ENCODE measurements at regions not wholly inside any gene's neighbourhood (a gene's known extent, or its start where the extent isn't known, plus 50 kb on each side); places are given as distances from the start of the nearest gene placed in this dataset.
"Not testable (repeated sequence)": the region's sequence is repeated elsewhere in the genome, so short reads cannot be mapped to it uniquely, and the experiment has no call there.

- intact Hi-C loops (cut with DNase I), result no loop called here
- no peak for DNase-seq (ENCODE audit: low spot score)
Measured at GRCh38 chr12:33587784-33588712, 148.4 kb upstream of the SYT10 start.

- no peak for DNase-seq (ENCODE audit: low spot score)
- intact Hi-C loops (cut with DNase I), result no loop called here
Measured at GRCh38 chr12:33588725-33589405, 149.2 kb upstream of the SYT10 start.

GRCh38 chr12:33589576-33590114 lies 150.0 kb upstream of the SYT10 start:
- intact Hi-C loops (cut with DNase I), result no loop called here
- no peak for DNase-seq (ENCODE audit: low spot score)

DNA sequence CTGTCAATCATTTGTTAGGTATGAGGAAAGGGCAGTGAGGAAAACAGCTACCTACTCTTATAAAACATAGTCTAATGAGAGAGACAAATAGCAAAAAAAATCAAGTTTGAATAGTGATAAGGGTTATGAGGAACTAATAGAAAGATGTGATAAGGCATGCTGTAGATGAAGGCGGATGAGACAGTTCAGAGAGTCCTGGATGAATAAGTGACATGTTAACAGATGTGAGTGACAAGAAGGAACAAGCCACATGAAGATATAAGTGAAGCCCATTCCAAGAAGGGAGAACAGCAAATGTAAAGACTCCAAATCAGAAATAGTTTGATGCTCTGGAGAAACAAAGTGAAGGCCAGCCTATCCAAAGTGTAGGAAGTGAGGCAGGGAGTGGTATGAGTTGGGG lies 154.1 kb upstream of the SYT10 start:
- intact Hi-C loops (cut with DNase I), result no loop called here
- DNase-seq (ENCODE audit: low spot score), result no peak

DNA sequence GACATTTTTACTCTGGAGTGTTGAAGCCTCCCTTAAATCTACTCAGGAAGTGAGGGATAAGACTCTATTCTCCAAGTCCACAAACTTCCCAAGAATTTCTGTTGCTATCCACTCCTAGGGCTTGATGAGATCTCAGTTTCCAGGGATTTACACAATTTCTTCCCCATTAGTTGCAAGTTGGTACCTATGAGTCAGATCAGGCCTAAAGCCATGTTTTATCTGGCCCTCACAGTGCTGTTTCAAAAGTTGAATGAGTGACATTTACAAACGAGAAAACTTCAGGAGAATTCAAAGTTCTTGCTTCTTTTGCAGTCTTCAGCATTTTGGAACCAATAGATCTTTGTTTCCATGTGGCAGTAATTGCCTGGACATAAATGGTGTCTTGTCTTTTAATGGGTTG lies 156.4 kb upstream of the SYT10 start:
- no peak for DNase-seq (ENCODE audit: low spot score)
- intact Hi-C loops (cut with DNase I), result no loop called here

DNA sequence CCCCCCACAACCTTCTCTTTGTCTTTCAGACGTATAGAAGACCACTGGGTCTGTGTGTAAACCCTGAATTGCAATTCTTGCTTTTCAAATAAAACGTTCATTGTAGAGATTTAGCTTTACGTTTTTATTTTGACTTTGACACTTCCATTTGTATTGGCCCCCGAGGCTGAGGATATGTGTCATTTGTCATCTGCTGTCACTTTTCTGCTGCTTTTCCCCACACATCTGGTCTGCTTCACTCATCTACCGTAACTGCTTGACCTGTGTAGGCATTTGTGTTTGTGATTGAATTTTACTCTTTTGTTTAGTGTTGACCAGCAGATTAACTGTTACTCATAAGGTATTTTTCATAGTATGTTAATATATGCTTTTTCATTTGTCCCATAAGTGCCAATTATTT lies 157.2 kb upstream of the SYT10 start:
- intact Hi-C loops (cut with DNase I), result no loop called here

DNA sequence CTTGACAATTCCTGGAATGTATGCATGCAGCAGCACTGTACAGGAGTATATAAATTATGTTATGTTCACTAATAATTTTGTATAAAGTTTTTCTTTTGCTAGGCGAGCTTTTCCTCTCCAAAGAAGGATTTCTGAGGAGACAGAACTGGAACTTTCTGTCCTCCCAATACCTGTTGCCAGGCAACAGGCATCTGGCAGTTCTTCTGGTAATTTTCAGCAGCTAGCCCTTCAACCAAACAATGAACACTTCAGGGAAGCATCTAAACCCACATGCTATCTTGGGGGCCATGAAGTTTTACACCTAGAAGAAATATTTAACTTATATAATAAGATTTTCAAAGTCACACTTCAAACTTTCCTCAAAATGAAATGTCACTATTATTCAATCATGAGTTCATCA lies 162.9 kb upstream of the SYT10 start:
- DNase-seq (ENCODE audit: low spot score), result no peak
- intact Hi-C loops (cut with DNase I), result no loop called here

More for the DNA sequence above, 157.2 kb upstream of the SYT10 start:
- no peak for DNase-seq (ENCODE audit: low spot score)

DNA sequence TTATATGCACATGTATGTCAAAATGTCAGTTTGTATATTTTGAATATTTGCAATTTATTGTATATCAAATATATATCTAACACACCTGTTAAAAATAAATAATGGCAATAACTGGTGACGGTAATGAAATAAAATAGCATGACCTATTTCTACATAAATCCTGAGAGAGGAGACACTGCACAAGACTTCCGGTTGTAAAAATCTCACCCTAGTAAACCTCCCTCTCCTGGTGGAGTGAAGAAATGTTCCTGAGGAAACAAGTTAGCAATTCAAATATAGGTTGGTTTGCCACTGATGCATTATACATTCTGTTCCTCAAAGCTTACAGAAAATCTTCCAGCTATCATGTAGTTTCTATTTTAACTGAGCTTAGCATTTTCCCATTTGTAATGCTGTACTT lies 166.1 kb upstream of the SYT10 start:
- intact Hi-C loops (cut with DNase I), result no loop called here
- DNase-seq (ENCODE audit: low spot score), result no peak

- DNase-seq (ENCODE audit: low spot score), result no peak
- intact Hi-C loops (cut with DNase I), result loop anchor here in 1 of 2 donors (10.0 kb wide), 1 partner anchor 665 kb away; no protein-coding TSS in a partner anchor
Measured at GRCh38 chr12:33609910-33610309, 170.3 kb upstream of the SYT10 start.

DNA sequence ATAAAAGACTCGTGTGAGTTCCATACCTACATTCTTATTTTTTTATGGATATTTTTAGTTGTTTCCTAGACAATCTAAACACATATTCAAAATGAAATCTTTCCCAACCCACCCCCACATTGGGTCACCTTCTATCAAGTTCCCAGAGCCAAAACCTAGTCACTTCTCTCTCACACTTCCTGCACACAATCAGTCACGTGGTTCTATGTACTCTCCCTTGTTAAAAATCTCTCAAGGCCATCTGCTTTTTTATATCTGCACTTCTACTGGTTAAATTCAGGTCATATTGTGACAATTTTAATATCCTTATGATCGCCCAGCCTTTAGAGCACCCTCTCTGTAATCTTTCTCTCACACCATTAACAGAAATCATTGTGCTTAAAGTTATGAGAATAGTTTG lies 175.0 kb upstream of the SYT10 start:
- no peak for DNase-seq (ENCODE audit: low spot score)

DNA sequence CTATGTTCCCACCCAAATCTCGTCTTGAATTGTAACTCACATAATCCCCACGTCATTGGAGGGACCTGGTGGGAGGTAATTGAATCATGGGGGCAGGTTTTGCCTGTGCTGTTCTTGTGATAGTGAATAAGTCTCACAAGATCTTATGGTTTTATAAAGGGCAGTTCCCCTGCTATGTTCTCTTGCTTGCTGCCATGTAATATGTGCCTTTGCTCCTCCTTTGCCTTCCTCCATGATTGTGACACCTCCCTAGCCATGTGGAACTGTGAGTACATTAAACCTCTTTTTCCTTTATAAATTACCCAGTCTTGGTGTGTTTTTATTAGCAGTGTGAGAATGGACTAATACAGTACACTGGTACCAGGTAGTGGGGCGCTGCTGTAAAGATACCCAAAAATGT lies 177.6 kb upstream of the SYT10 start:
- intact Hi-C loops (cut with DNase I), result loop anchor here in 1 of 2 donors (10.0 kb wide), 1 partner anchor 658 kb away; no protein-coding TSS in a partner anchor
- no peak for DNase-seq (ENCODE audit: low spot score)

More for the DNA sequence above, 175.0 kb upstream of the SYT10 start:
- intact Hi-C loops (cut with DNase I), result loop anchor here in 1 of 2 donors (10.0 kb wide), 1 partner anchor 660 kb away; no protein-coding TSS in a partner anchor

GRCh38 chr12:33628087-33628486 lies 188.5 kb upstream of the SYT10 start:
- DNase-seq (ENCODE audit: low spot score), result no peak
- intact Hi-C loops (cut with DNase I), result no loop called here

GRCh38 chr12:33634544-33634943 lies 194.9 kb upstream of the SYT10 start:
- intact Hi-C loops (cut with DNase I), result no loop called here
- no peak for DNase-seq (ENCODE audit: low spot score)

DNA sequence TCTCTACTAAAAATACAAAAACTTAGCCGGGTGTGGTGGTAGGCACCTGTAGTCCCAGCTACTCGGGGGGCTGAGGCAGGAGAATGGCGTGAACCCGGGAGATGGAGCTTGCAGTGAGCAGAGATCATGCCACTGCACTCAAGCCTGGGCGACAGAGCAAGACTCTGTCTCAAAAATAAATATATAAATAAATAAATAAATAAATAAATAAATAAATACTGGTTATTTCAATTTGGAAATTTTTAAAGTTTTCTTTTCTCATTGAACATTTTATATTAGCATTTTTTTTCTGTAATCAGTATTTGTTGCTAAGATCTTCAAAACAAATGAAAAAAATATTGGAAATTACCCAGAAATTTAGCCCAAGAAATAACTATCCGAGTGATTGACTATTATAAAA lies 197.3 kb upstream of the SYT10 start:
- intact Hi-C loops (cut with DNase I); DNase-seq (ENCODE audit: low spot score): not testable (repeated sequence)

DNA sequence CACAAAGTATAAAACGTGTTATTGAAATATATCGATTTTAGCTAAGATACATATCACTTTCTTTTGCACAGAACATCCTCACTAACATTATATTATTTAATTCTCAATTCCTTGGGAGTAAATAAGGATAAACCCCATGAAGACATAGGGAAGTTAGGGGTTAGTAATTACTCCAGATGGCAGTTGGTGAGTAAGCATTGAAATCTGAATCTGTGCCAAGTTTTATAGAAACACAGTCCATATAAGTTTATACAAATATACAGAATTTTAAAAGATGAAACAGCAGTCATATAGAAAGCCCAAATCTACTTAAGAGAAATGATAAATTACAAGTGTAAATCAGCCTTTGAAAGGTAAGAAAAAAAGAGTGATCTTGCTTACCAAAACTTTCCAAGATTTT lies 200.4 kb upstream of the SYT10 start:
- intact Hi-C loops (cut with DNase I), result no loop called here
- no peak for DNase-seq (ENCODE audit: low spot score)

- no peak for DNase-seq (ENCODE audit: low spot score)
- intact Hi-C loops (cut with DNase I), result no loop called here
Measured at GRCh38 chr12:33649992-33650391, 210.4 kb upstream of the SYT10 start.

DNA sequence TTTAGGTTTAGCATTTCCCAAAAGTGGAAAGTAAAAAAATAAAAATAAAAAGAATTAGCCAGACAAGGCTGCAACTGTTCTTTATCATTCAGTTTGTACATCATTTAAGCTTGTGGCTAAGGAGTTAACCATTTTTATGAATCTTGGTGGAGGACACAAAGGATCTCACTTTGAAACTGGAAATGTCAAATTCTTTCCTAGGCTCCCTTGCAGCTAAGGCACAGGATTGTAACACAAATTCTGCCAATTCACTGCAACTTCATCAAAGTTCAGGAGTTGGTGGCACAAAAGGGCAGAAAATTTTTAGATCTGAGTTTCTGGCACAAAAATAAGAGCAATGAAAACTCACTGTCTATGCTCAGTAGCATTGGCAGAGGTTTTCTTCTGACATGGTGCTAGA lies 211.2 kb upstream of the SYT10 start:
- DNase-seq (ENCODE audit: low spot score), result no peak
- intact Hi-C loops (cut with DNase I), result no loop called here

DNA sequence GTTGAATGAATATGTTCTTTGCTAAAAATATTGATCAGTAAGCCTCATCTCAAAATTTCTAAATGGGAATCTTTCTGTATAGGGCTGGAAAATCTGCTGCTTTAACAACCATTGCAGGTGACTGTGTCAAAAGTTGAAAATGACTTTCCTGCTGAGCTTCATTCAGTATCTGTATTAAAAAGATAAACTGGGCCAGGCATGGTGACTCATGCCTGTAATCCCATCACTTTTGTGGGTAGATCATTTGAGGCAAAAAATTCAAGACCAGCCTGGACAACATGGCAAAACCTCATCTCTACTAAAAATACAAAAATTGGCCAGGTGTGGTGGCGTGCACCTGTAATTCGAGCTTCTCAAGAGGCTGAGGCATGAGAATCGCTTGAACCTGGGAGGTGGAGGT lies 213.7 kb upstream of the SYT10 start:
- DNase-seq (ENCODE audit: low spot score), result no peak
- intact Hi-C loops (cut with DNase I), result no loop called here

GRCh38 chr12:33654313-33654712 lies 214.7 kb upstream of the SYT10 start:
- intact Hi-C loops (cut with DNase I), result no loop called here

GRCh38 chr12:33663000-33663654 lies 223.5 kb upstream of the SYT10 start:
- no peak for DNase-seq (ENCODE audit: low spot score)
- intact Hi-C loops (cut with DNase I), result no loop called here

More at GRCh38 chr12:33654313-33654712, 214.7 kb upstream of the SYT10 start:
- DNase-seq (ENCODE audit: low spot score), result no peak

All from posterior vena cava (tissue), 2 donors.